ENCODE measurements at regions not wholly inside any gene's neighbourhood (a gene's known extent, or its start where the extent isn't known, plus 50 kb on each side); places are given as distances from the start of the nearest gene placed in this dataset.

DNA sequence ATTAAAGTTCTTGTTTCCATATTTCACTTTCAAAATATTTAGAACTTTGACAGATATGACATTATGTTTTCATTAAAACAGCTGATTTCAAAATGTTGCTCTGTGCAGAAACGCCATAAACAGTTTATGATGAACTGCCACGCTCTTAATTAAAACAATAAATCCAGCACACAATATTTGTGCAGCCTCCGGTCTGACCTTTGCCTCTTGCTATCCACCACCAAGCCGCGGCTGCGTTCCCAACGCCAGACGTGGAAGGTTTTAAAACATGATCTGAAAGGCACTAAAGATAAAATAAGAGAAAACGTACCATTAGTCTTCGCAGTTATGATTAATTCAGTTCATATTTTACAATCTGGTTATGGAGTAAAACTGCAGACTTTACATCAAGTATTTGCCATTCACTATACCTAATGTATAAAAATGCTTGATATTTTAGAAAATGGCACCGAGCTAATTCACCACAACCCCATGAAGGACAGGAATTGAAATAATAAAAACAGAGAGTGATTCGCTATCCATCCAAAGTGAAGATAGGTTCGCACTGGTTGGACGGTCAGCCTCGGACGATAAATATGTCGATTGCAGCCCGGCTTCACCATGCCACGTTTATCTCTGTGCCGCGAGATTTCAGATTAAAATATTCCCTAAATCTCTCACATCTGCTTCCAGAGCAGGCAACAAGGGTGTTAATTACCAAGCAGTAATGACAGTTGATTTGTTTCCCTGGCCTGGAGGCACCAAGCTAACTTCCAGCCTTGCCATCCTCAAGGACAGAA, 103.3 kb upstream of the ZNF507 start:
- no peak overlapping the region for H3K27ac Mint-ChIP-seq
- DNase-seq (no peak), ATAC-seq (replicated peaks) (no peak)
- peaks cover 0 to 20% of the 10 kb centered on the region in 2 donors for H3K27me3 Mint-ChIP-seq
- peaks cover 0 to 2% of the 10 kb centered on the region in 2 donors for H3K4me1 Mint-ChIP-seq (ENCODE audit: low read depth in 2 of 2)
- no peaks in the 10 kb centered on the region for H3K9me3 Mint-ChIP-seq
- peaks cover 3% of the 10 kb centered on the region for H3K36me3 Mint-ChIP-seq (ENCODE audit: insufficient read depth)
- H3K4me3 Mint-ChIP-seq = no peak overlapping the region

DNA sequence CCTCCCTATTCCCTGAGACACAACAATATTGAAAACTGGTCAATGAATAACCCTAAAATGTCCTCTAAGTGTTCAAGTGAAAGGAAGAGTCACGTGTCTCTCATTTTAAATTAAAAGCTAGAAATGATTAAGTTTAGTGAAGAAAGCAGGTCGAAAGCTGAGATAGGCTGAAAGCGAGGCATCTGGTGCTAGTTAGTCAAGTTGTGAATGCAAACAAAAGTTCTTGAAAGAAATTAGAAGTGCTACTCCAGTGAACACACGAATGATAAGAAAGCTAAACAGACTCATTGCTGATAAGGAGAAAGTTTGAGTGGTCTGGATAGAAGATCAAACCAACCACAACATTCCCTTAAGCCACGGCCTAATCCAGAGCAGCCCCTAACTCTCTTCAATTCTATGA, 99.4 kb upstream of the ZNF507 start:
- Mint-ChIP-seq H3K4me1 (ENCODE audit: low read depth in 2 of 2) (peaks cover 0 to 2% of the 10 kb centered on the region in 2 donors), H3K27ac (no peak overlapping the region), H3K4me3 (no peak overlapping the region), H3K27me3 (peaks cover 10 to 34% of the 10 kb centered on the region in 2 donors), H3K36me3 (ENCODE audit: insufficient read depth) (peaks cover 3% of the 10 kb centered on the region), H3K9me3 (no peaks in the 10 kb centered on the region)
- DNase-seq = no peak
- no peak for ATAC-seq (replicated peaks)

DNA sequence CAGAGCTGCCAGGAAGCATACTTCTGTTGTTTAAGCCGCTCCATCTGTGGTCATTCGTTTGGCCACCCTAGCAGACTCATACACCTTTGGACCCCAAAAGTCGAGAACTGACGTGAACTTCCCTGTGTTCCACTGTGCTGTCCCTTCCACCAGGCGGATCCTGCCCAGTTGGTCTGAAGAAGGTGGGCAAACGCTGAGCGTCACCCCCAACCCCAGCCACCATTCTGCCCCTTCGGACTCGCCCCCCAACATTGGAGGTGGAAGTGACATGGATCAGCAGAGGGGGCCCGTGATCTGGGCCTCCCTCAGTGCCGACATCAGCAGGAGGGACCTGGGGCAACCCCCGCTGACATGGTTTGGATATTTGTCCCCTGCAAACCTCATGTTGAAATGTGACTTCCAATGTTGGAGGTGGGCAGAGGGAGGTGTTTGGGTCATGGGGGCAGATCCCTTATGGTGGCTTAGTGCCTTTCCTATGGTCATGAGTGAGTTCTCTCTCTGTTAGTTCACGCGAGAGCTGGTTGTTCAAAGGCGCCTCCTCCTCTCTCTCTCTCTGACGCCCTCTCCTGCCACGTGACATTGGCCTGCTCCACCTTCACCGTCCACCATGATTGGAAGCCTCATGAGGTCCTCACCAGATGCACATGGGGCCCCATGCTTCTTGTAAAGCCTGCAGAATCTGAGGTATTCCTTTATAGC, 93.6 kb upstream of the ZNF507 start:
- H3K4me1 Mint-ChIP-seq (ENCODE audit: low read depth in 2 of 2) = no peaks in the 10 kb centered on the region
- no peak overlapping the region for H3K27ac Mint-ChIP-seq
- no peak for ATAC-seq (replicated peaks)
- no peaks in the 10 kb centered on the region for H3K9me3 Mint-ChIP-seq
- no peak for DNase-seq
- H3K27me3 Mint-ChIP-seq = peaks cover 37 to 72% of the 10 kb centered on the region in 2 donors
- no peaks in the 10 kb centered on the region for H3K36me3 Mint-ChIP-seq (ENCODE audit: insufficient read depth)
- H3K4me3 Mint-ChIP-seq = no peak overlapping the region

- DNase-seq (no peak), ATAC-seq (replicated peaks) (no peak)
- Mint-ChIP-seq H3K27ac (no peak overlapping the region), H3K27me3 (peaks cover 37 to 77% of the 10 kb centered on the region in 2 donors), H3K4me3 (no peak overlapping the region), H3K4me1 (ENCODE audit: low read depth in 2 of 2) (no peaks in the 10 kb centered on the region), H3K36me3 (ENCODE audit: insufficient read depth) (no peaks in the 10 kb centered on the region), H3K9me3 (no peaks in the 10 kb centered on the region)
Observed at GRCh38 chr19:32252333-32252669, 93.1 kb upstream of the ZNF507 start.

GRCh38 chr19:32253683-32254508, 91.5 kb upstream of the ZNF507 start:
- Mint-ChIP-seq H3K27me3 (peaks cover 32 to 79% of the 10 kb centered on the region in 2 donors), H3K9me3 (no peaks in the 10 kb centered on the region), H3K27ac (no peak overlapping the region), H3K4me3 (no peak overlapping the region), H3K4me1 (ENCODE audit: low read depth in 2 of 2) (no peaks in the 10 kb centered on the region), H3K36me3 (ENCODE audit: insufficient read depth) (no peaks in the 10 kb centered on the region)
- DNase-seq = no peak
- ATAC-seq (replicated peaks) = no peak

DNA sequence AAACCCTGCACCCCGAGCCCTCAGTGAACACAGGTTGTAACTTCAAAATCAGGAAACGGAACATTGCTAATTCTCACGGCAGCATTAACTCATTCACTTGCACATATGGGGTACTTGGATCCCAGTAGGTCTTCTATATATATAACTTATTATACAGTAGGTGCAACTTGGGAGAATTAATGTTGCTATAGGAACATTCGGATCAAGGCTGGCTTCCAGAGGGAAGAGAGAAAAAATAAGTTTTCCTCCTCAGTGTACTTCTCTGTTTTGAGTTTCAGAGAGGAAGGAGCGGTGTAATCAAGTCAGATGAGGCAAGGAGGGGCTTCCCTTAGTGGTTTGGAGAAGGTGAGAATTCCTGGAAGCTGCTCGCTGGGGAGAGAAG, 90.9 kb upstream of the ZNF507 start:
- Mint-ChIP-seq H3K27ac (no peak overlapping the region), H3K27me3 (peaks cover 32 to 85% of the 10 kb centered on the region in 2 donors), H3K9me3 (no peaks in the 10 kb centered on the region), H3K4me1 (ENCODE audit: low read depth in 2 of 2) (no peaks in the 10 kb centered on the region), H3K4me3 (no peak overlapping the region), H3K36me3 (ENCODE audit: insufficient read depth) (no peaks in the 10 kb centered on the region)
- ATAC-seq (replicated peaks) (no peak), DNase-seq (no peak)

GRCh38 chr19:32255536-32256295, 89.7 kb upstream of the ZNF507 start:
- Mint-ChIP-seq H3K4me1 (ENCODE audit: low read depth in 2 of 2) (no peaks in the 10 kb centered on the region), H3K36me3 (ENCODE audit: insufficient read depth) (no peaks in the 10 kb centered on the region), H3K4me3 (no peak overlapping the region), H3K27ac (no peak overlapping the region), H3K27me3 (peaks cover 27 to 81% of the 10 kb centered on the region in 2 donors), H3K9me3 (peaks cover 0 to 2% of the 10 kb centered on the region in 2 donors)
- DNase-seq = no peak
- no peak for ATAC-seq (replicated peaks)

DNA sequence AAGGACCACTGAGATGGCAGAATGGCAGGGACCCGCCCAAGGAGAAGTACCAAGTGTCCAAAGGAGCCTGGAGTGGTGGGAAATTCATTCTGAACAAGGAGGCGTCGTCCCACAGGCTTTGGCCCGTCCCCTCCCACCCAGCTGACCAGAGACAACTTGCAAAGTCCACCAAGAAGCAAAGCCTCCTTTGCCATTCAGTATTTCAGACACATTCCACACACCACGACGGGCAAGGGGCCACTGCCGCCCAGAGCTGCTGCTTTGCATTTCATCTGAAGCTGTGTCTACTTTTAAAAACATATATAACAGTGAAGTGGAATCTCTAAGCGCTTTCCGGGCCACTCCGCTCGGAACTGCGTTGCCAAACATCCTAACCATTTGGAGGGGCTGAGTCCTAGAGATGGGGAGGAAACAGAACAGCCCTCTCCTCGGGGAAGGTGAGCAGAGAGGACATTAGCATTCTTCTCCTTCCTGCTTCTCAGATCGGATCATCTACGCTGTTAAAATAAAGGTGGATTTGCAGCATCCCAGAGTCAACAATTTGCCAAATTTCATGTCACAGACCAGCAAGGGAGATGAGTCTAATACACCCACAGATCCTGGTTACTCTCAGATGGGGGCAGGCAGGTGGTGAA, 89.0 kb upstream of the ZNF507 start:
- no peak overlapping the region for H3K27ac Mint-ChIP-seq
- peaks cover 0 to 2% of the 10 kb centered on the region in 2 donors for H3K9me3 Mint-ChIP-seq
- no peak overlapping the region for H3K4me3 Mint-ChIP-seq
- DNase-seq (no peak), ATAC-seq (replicated peaks) (no peak)
- no peaks in the 10 kb centered on the region for H3K4me1 Mint-ChIP-seq (ENCODE audit: low read depth in 2 of 2)
- H3K27me3 Mint-ChIP-seq = peaks cover 27 to 74% of the 10 kb centered on the region in 2 donors
- no peaks in the 10 kb centered on the region for H3K36me3 Mint-ChIP-seq (ENCODE audit: insufficient read depth)

DNA sequence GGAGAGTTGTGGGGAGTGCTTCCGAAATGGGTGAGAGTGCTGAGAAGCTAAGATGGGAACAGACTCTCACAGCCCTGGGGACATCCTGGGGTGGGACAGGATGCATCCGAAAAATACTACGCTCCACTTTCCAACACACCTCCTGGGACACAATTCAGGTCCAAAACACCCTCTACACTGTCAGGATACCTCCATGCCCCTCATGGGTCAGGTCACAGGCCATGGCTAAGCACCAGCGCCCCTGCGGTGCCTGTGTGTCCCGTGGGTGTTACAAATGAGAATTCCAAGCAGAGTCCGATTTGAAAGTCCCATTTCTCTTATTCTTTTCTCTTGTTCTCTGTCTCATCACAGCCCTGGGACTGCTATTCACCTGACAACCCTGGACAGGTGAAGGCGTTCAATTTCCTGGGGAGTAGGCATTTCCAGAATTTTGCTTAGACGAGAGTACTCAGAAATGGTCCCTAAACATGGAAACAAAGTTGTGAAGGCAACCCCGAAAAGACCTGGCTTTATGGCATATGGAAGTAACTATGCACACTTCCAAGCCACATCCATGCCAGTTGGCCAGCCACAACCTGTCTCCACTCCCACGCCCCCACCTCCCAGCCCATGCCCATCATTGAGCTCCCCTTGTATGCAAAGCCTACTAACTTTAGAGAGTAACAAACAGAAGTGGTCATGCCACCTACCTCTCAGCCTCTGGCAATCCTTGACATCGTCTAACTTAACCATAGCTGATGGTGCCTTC, 87.9 kb upstream of the ZNF507 start:
- ATAC-seq (replicated peaks) (no peak), DNase-seq (no peak)
- peaks cover 0 to 2% of the 10 kb centered on the region in 2 donors for H3K9me3 Mint-ChIP-seq
- no peaks in the 10 kb centered on the region for H3K36me3 Mint-ChIP-seq (ENCODE audit: insufficient read depth)
- H3K27ac Mint-ChIP-seq = no peak overlapping the region
- H3K27me3 Mint-ChIP-seq = peaks cover 27 to 64% of the 10 kb centered on the region in 2 donors
- no peak overlapping the region for H3K4me3 Mint-ChIP-seq
- H3K4me1 Mint-ChIP-seq (ENCODE audit: low read depth in 2 of 2) = no peaks in the 10 kb centered on the region

DNA sequence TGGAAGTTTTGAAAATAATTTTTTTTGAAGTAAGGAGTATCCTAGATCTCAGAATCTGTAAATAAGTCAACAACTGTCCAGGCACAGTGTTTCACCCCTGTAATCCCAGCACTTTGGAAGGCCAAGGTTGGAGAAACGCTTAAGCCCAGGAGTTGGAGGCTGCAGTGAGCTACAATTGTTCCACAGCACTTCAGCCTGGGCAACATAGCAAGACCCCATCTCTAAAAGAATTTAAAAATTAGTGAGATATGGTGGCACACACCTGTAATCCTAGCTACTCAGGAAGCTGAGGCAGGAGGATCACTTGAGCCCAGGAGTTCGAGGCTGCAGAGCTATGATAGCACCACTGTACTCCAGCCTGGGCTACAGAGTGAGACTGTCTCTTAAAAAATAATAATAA, 87.2 kb upstream of the ZNF507 start:
- ATAC-seq (replicated peaks) (no peak), DNase-seq (no peak)
- Mint-ChIP-seq H3K9me3 (peaks cover 0 to 2% of the 10 kb centered on the region in 2 donors), H3K27ac (no peak overlapping the region), H3K27me3 (peaks cover 27 to 57% of the 10 kb centered on the region in 2 donors), H3K4me1 (ENCODE audit: low read depth in 2 of 2) (no peaks in the 10 kb centered on the region), H3K36me3 (ENCODE audit: insufficient read depth) (no peaks in the 10 kb centered on the region), H3K4me3 (no peak overlapping the region)

- Mint-ChIP-seq H3K27ac (no peak overlapping the region), H3K4me3 (no peak overlapping the region), H3K36me3 (ENCODE audit: insufficient read depth) (no peaks in the 10 kb centered on the region), H3K9me3 (peaks cover 0 to 2% of the 10 kb centered on the region in 2 donors), H3K4me1 (ENCODE audit: low read depth in 2 of 2) (no peaks in the 10 kb centered on the region), H3K27me3 (peaks cover 16 to 48% of the 10 kb centered on the region in 2 donors)
- DNase-seq (no peak), ATAC-seq (replicated peaks) (no peak)
Observed at GRCh38 chr19:32264568-32264967, 80.8 kb upstream of the ZNF507 start.

- ATAC-seq (replicated peaks) (no peak), DNase-seq (no peak)
- H3K9me3 Mint-ChIP-seq = no peaks in the 10 kb centered on the region
- H3K27me3 Mint-ChIP-seq = peaks cover 27 to 60% of the 10 kb centered on the region in 2 donors
- no peaks in the 10 kb centered on the region for H3K36me3 Mint-ChIP-seq (ENCODE audit: insufficient read depth)
- no peak overlapping the region for H3K4me3 Mint-ChIP-seq
- no peaks in the 10 kb centered on the region for H3K4me1 Mint-ChIP-seq (ENCODE audit: low read depth in 2 of 2)
- no peak overlapping the region for H3K27ac Mint-ChIP-seq
Observed at GRCh38 chr19:32265995-32266394, 79.4 kb upstream of the ZNF507 start.

All from effector memory CD8-positive, alpha-beta T cell (primary cell).